Neuronal stem cell (in vitro differentiated cells): ENCODE measurements at regions not wholly inside any gene's neighbourhood (a gene's known extent, or its start where the extent isn't known, plus 50 kb on each side); places are given as distances from the start of the nearest gene placed in this dataset.
"Not testable (repeated sequence)": the region's sequence is repeated elsewhere in the genome, so short reads cannot be mapped to it uniquely, and the experiment has no call there.

Source experiments
- DNase-seq: peaks from one replicate; pipeline ENCODE4 v3.0.0-alpha.2; 2013; ENCODE audit warnings: low spot score
- H2AFZ ChIP-seq: one replicate; pipeline ENCODE4 v1.6.1; 2013; ENCODE audit warnings: mild to moderate bottlenecking, low read length, inconsistent platforms
- H2AK5ac ChIP-seq: 2 replicates; pipeline ENCODE4 v1.6.1; 2013; ENCODE audit warnings: low read depth, mild to moderate bottlenecking, inconsistent platforms, low read length, moderate library complexity, mixed read lengths
- H2BK120ac ChIP-seq: 2 replicates; pipeline ENCODE4 v1.6.1; 2013; ENCODE audit warnings: low read depth, mild to moderate bottlenecking, inconsistent platforms, low read length, moderate library complexity, mixed read lengths
- H2BK12ac ChIP-seq: one replicate; pipeline ENCODE4 v1.6.1; 2013; ENCODE audit warnings: low read length, inconsistent platforms
- H2BK15ac ChIP-seq: 2 replicates; pipeline ENCODE4 v1.6.1; 2013; ENCODE audit warnings: mild to moderate bottlenecking, low read length, inconsistent platforms, mixed read lengths
- H2BK5ac ChIP-seq: one replicate; pipeline ENCODE4 v1.6.1; 2013; ENCODE audit warnings: inconsistent platforms, mild to moderate bottlenecking, low read length, moderate library complexity
- H3K14ac ChIP-seq: one replicate; pipeline ENCODE4 v1.6.1; 2013; ENCODE audit warnings: low read length, inconsistent platforms
- H3K18ac ChIP-seq: 2 replicates; pipeline ENCODE4 v1.6.1; 2013; ENCODE audit warnings: low read length, inconsistent platforms
- H3K23ac ChIP-seq: 2 replicates; pipeline ENCODE4 v1.6.1; 2013; ENCODE audit warnings: low read depth, mild to moderate bottlenecking, mixed read lengths, low read length, inconsistent platforms; ENCODE audit not compliant: poor library complexity
- H3K27ac ChIP-seq: replicated peaks from 3 replicates; pipeline ENCODE4 v1.5.1; 2013; ENCODE audit warnings: low read length, inconsistent platforms
- H3K27me3 ChIP-seq, 3 experiments: 2 replicates each; pipeline ENCODE4 v1.6.1; 2013; ENCODE audit warnings: low read length in 3 of 3, mild to moderate bottlenecking in 2 of 3, inconsistent platforms in 1 of 3, low read depth in 1 of 3, mixed read lengths in 1 of 3, moderate library complexity in 1 of 3; ENCODE audit not compliant: control insufficient read depth in 3 of 3, insufficient read depth in 3 of 3
- H3K36me3 ChIP-seq, 2 donors: replicated peaks in 1 of 2; 2 replicates each; pipeline ENCODE4 v1.6.1; 2013; ENCODE audit warnings: low read length in 2 of 2; ENCODE audit not compliant: control insufficient read depth in 2 of 2, insufficient read depth in 2 of 2
- H3K4ac ChIP-seq: 2 replicates; pipeline ENCODE4 v1.6.1; 2013; ENCODE audit warnings: inconsistent platforms, mild to moderate bottlenecking, low read length, moderate library complexity
- H3K4me1 ChIP-seq, 2 donors: 1 replicate in 1 of 2; 2 replicates in 1 of 2; pipeline ENCODE4 v1.6.1; 2013; ENCODE audit warnings: low read length in 2 of 2, low read depth in 1 of 2; ENCODE audit not compliant: control insufficient read depth in 2 of 2, insufficient read depth in 1 of 2
- H3K4me2 ChIP-seq: one replicate; pipeline ENCODE4 v1.6.1; 2013; ENCODE audit warnings: mild to moderate bottlenecking, low read length, inconsistent platforms; ENCODE audit not compliant: insufficient read depth, poor library complexity, severe bottlenecking
- H3K4me3 ChIP-seq, 2 donors: 2 replicates each; pipeline ENCODE4 v1.5.1; 2013; ENCODE audit warnings: low read length in 2 of 2, mild to moderate bottlenecking in 2 of 2, inconsistent platforms in 1 of 2, moderate library complexity in 1 of 2
- H3K79me1 ChIP-seq: one replicate; pipeline ENCODE4 v1.6.1; 2013; ENCODE audit warnings: low read depth, mild to moderate bottlenecking, inconsistent platforms, low read length, moderate library complexity
- H3K9ac ChIP-seq: one replicate; pipeline ENCODE4 v1.6.1; 2013; ENCODE audit warnings: mild to moderate bottlenecking, low read depth, low read length, inconsistent platforms; ENCODE audit not compliant: poor library complexity
- H3K9me3 ChIP-seq, 2 donors: replicated peaks in 1 of 2; 2 replicates each; pipeline versions ENCODE3 to v1.6.1; 2013; ENCODE audit warnings: low read length in 2 of 2, mild to moderate bottlenecking in 2 of 2, inconsistent platforms in 1 of 2, low read depth in 1 of 2, mixed read lengths in 1 of 2, moderate library complexity in 1 of 2; ENCODE audit not compliant: control insufficient read depth in 2 of 2, insufficient read depth in 1 of 2
- H4K8ac ChIP-seq: one replicate; pipeline ENCODE4 v1.6.1; 2013; ENCODE audit warnings: low read depth, mild to moderate bottlenecking, inconsistent platforms, low read length, moderate library complexity
- H4K91ac ChIP-seq: one replicate; pipeline ENCODE4 v1.6.1; 2013; ENCODE audit warnings: low read length, low read depth, mild to moderate bottlenecking, inconsistent platforms; ENCODE audit not compliant: poor library complexity
- WGBS, 2 donors: extraction: QIAGEN DNeasy Blood & Tissue Kit; methylation state at CpG; one replicate each; pipeline ENCODE4 v1.1.7; 2013; ENCODE audit warnings: missing lambda C conversion rate in 2 of 2, mixed read lengths in 1 of 2; ENCODE audit not compliant: insufficient read length in 2 of 2, insufficient replicate concordance in 1 of 2; ENCODE audit errors: extremely low coverage in 2 of 2; 5-methylcytosine and 5-hydroxymethylcytosine counted together

DNA sequence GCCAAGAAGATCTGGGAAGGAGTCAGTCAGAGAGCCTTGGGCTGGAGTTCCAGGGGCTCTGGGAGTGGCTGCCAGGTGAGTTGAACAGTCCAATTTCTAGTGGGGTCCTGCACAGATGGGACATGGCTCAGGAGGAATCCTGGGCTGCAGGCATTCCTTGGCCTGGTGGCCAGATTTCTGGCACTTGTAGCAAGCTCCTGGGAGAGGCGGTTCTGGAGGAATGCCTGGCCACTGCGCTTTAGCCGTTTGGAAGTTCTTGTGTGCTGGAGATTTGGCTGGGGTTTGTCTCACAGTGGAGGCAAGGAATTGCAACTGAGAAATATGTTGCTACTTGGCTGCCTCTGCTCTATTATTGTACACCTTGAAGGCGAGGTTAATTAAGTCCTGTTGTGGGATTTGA lies 133.9 kb upstream of the CCZ1B start:
- H4K8ac ChIP-seq, H3K36me3 ChIP-seq, H2BK120ac ChIP-seq, H2AK5ac ChIP-seq, H3K4me2 ChIP-seq, H2BK12ac ChIP-seq, H3K23ac ChIP-seq, H3K9me3 ChIP-seq, H2AFZ ChIP-seq, H3K14ac ChIP-seq, H3K9ac ChIP-seq, H3K79me1 ChIP-seq, H3K27ac ChIP-seq, H2BK15ac ChIP-seq, H3K4me1 ChIP-seq, H3K4ac ChIP-seq, H4K91ac ChIP-seq, H3K18ac ChIP-seq, H2BK5ac ChIP-seq, DNase-seq, H3K4me3 ChIP-seq, H3K27me3 ChIP-seq: not testable (repeated sequence)
- no CpG with 5 or more reads among the region's 4 CpGs for WGBS, 2 donors

DNA sequence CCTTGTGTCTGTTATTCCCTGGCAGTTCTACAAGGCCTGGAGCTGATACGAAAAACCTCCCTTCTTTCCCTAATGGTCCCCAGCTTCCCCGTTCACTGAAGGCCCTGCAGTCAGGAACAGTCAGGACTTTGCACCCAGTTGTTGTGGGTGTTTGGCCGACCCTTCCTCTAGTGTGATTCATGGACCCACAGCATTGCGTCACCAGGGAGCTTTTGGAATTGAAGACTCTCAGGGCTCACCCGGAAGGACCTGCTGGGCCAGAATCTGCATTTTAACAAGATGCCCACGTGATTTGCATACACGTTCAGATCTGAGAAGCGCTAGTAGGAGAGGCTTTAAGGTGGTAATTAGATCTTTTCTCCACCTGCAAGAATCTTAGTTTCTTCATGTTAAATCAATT lies 136.8 kb upstream of the CCZ1B start:
- H3K4me1 ChIP-seq, H4K8ac ChIP-seq, H3K4me2 ChIP-seq, H4K91ac ChIP-seq, DNase-seq, H3K36me3 ChIP-seq, H3K27ac ChIP-seq, H3K18ac ChIP-seq, H2AK5ac ChIP-seq, H3K4me3 ChIP-seq, H3K27me3 ChIP-seq, H2BK120ac ChIP-seq, H3K9ac ChIP-seq, H3K9me3 ChIP-seq, H3K14ac ChIP-seq, H2BK5ac ChIP-seq, H3K4ac ChIP-seq, H3K23ac ChIP-seq, H2BK15ac ChIP-seq, H2BK12ac ChIP-seq, H3K79me1 ChIP-seq, H2AFZ ChIP-seq: not testable (repeated sequence)
- no CpG with 5 or more reads among the region's 8 CpGs for WGBS, 2 donors

DNA sequence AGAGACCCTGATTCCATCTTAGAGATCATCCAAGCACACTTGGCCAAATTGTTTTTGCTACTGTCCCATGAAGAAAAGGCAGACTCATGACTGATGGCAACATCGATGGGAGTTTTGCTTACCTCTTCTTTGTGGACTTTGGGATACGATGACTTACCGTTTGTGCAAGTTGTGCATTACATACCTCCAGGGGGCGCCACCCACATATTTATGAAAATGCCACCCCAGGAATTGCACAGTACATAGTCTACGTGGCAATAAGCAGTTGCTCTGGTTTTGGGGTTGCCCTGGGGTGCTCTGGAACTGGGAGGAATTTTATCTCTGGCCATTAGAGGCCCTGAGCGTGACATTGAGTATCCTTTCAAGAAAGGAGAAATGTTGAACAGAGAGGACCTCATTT lies 139.0 kb upstream of the CCZ1B start:
- H3K4me1 ChIP-seq, H3K18ac ChIP-seq, H2BK5ac ChIP-seq, H3K4ac ChIP-seq, H3K79me1 ChIP-seq, H3K27ac ChIP-seq, H3K23ac ChIP-seq, H2AFZ ChIP-seq, H3K4me2 ChIP-seq, H3K9me3 ChIP-seq, H2BK12ac ChIP-seq, H2AK5ac ChIP-seq, H4K91ac ChIP-seq, H2BK120ac ChIP-seq, H3K9ac ChIP-seq, H2BK15ac ChIP-seq, H3K4me3 ChIP-seq, H3K14ac ChIP-seq, H3K27me3 ChIP-seq, H4K8ac ChIP-seq, H3K36me3 ChIP-seq: not testable (repeated sequence)
- WGBS, 2 donors: no CpG with 5 or more reads among the region's 6 CpGs
- peak; percentile 11 for DNase-seq

DNA sequence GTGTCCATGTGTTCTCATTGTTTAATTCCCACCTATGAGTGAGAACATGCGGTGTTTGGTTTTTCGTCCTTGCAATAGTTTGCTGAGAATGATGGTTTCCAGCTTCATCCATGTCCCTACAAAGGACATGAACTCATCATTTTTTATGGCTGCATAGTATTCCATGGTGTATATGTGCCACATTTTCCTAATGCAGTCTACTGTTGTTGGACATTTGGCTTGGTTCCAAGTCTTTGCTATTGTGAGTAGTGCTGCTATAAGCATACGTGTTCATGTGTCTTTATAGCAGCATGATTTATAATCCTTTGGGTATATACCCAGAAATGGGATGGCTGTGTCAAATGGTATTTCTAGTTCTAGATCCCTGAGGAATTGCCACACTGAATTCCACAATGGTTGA lies 144.1 kb upstream of the CCZ1B start:
- H3K4ac ChIP-seq, H3K27ac ChIP-seq, H3K27me3 ChIP-seq, H2BK5ac ChIP-seq, H2BK15ac ChIP-seq, H3K23ac ChIP-seq, H3K9ac ChIP-seq, H4K91ac ChIP-seq, H3K14ac ChIP-seq, H3K79me1 ChIP-seq, H2BK120ac ChIP-seq, H4K8ac ChIP-seq, H2AK5ac ChIP-seq, H3K4me2 ChIP-seq, H3K9me3 ChIP-seq, H3K4me1 ChIP-seq, H2BK12ac ChIP-seq, DNase-seq, H3K4me3 ChIP-seq, H2AFZ ChIP-seq, H3K18ac ChIP-seq, H3K36me3 ChIP-seq: not testable (repeated sequence)
- no CpG with 5 or more reads among the region's 3 CpGs for WGBS, 2 donors
